ENCODE measurements at regions not wholly inside any gene's neighbourhood (a gene's known extent, or its start where the extent isn't known, plus 50 kb on each side); places are given as distances from the start of the nearest gene placed in this dataset.

DNA sequence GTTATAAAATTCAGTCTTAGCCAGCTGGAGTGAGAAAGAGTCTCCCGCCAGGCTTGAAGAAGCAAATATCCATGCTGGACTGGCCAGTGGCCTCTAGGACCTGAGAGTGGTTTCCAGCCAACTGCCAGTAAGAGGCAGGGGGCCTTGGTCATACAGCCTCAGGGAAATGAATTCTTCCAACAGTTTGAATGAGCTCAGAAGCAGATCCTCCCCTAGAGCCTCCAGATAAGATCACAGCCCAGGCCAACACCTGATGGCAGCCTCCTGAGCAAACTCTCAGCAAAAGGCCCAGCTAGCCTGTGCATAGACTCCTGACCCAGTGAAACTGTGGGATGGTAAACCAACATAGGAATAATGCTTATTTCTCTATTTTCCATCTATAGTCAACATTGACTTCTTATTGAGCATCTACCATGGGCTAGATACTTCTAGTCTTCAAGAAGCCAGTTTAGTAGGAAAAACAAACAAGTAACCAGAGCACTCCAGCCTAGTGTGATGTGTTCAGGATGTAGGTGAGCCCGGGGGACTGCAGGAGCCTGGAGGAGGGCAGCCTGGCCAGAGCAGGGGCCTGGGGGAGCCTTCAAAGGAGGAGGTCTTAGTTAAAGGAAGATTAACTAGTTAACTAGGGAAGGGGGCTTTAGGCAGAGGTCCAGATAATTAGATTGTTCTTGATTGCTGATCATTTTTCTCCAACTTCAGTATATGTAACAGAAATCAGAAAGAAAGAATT, 115.4 kb upstream of the ADO start:
- TF ChIP-seq CTCF (IDR thresholded peaks at IDR 0.05): no peak
- no peak for TF ChIP-seq POLR2AphosphoS5 (IDR thresholded peaks at IDR 0.05)
- TF ChIP-seq POLR2A (IDR thresholded peaks at IDR 0.05): no peak

Measured in breast epithelium (tissue), 3 donors.